ENCODE measurements at regions not wholly inside any gene's neighbourhood (a gene's known extent, or its start where the extent isn't known, plus 50 kb on each side); places are given as distances from the start of the nearest gene placed in this dataset.

GRCh38 chr2:107195631-107196030, 309.7 kb upstream of the ST6GAL2 start:
- no peak for TF ChIP-seq Cebpa-rat (IDR thresholded peaks at IDR 0.05)
- H3K27ac ChIP-seq: no peak overlapping the region
- H3K27me3 ChIP-seq: no peaks in the 10 kb centered on the region
- H3K4me1 ChIP-seq: no peaks in the 10 kb centered on the region
- H3K9ac ChIP-seq: no peak overlapping the region
- H3K4me3 ChIP-seq: no peak overlapping the region
- H3K36me3 ChIP-seq: no peaks in the 10 kb centered on the region
- no peaks in the 10 kb centered on the region for H4K20me1 ChIP-seq
- no peak overlapping the region for H3K4me2 ChIP-seq
- no peaks in the 10 kb centered on the region for H3K9me3 ChIP-seq (replicated peaks in 1 of 11)

- H4K20me1 ChIP-seq: no peaks in the 10 kb centered on the region
- H3K36me3 ChIP-seq: no peaks in the 10 kb centered on the region
- no peak overlapping the region for H3K27ac ChIP-seq
- H3K4me1 ChIP-seq: peaks cover 0 to 7% (median 0%) of the 10 kb centered on the region in 10 experiments; a peak in 2 of 20 replicates
- no peak overlapping the region for H3K4me3 ChIP-seq
- H3K27me3 ChIP-seq: no peaks in the 10 kb centered on the region
- H3K9ac ChIP-seq: no peak overlapping the region
- no peak overlapping the region for H3K4me2 ChIP-seq
- no peak for TF ChIP-seq Cebpa-rat (IDR thresholded peaks at IDR 0.05)
- no peaks in the 10 kb centered on the region for H3K9me3 ChIP-seq (replicated peaks in 1 of 11)
Measured at GRCh38 chr2:107197594-107198294, 311.8 kb upstream of the ST6GAL2 start.

- Histone ChIP-seq H3K36me3 (no peaks in the 10 kb centered on the region), H3K27ac (no peak overlapping the region), H3K4me1 (peaks cover 0 to 9% (median 0%) of the 10 kb centered on the region in 10 experiments; a peak in 2 of 20 replicates), H3K4me2 (no peak overlapping the region; a peak in 1 of 22 replicates), H4K20me1 (no peaks in the 10 kb centered on the region), H3K9ac (no peak overlapping the region), H3K9me3 (replicated peaks in 1 of 11) (no peaks in the 10 kb centered on the region), H3K27me3 (no peaks in the 10 kb centered on the region), H3K4me3 (no peak overlapping the region)
- TF ChIP-seq Cebpa-rat (IDR thresholded peaks at IDR 0.05): no peak
Measured at GRCh38 chr2:107202962-107203591, 317.1 kb upstream of the ST6GAL2 start.

GRCh38 chr2:107215401-107216350, 329.7 kb upstream of the ST6GAL2 start:
- no peaks in the 10 kb centered on the region for H3K9me3 ChIP-seq (replicated peaks in 1 of 11)
- no peaks in the 10 kb centered on the region for H3K27me3 ChIP-seq
- no peaks in the 10 kb centered on the region for H4K20me1 ChIP-seq
- TF ChIP-seq Cebpa-rat (IDR thresholded peaks at IDR 0.05): no peak
- no peak overlapping the region for H3K4me2 ChIP-seq
- H3K4me3 ChIP-seq: no peak overlapping the region
- no peak overlapping the region for H3K27ac ChIP-seq
- H3K36me3 ChIP-seq: no peaks in the 10 kb centered on the region
- H3K9ac ChIP-seq: no peak overlapping the region
- no peaks in the 10 kb centered on the region for H3K4me1 ChIP-seq

GRCh38 chr2:107218208-107218607, 332.2 kb upstream of the ST6GAL2 start:
- H3K4me3 ChIP-seq: no peak overlapping the region
- H3K9ac ChIP-seq: no peak overlapping the region
- no peak overlapping the region for H3K4me2 ChIP-seq
- no peaks in the 10 kb centered on the region for H4K20me1 ChIP-seq
- H3K27ac ChIP-seq: no peak overlapping the region
- H3K36me3 ChIP-seq: no peaks in the 10 kb centered on the region
- H3K9me3 ChIP-seq (replicated peaks in 1 of 11): no peaks in the 10 kb centered on the region
- H3K27me3 ChIP-seq: no peaks in the 10 kb centered on the region
- TF ChIP-seq Cebpa-rat (IDR thresholded peaks at IDR 0.05): no peak
- H3K4me1 ChIP-seq: no peaks in the 10 kb centered on the region

- H3K27me3 ChIP-seq: no peaks in the 10 kb centered on the region
- no peak overlapping the region for H3K27ac ChIP-seq
- H3K4me2 ChIP-seq: no peak overlapping the region
- no peak overlapping the region for H3K4me3 ChIP-seq
- H3K9ac ChIP-seq: no peak overlapping the region
- H3K4me1 ChIP-seq: no peaks in the 10 kb centered on the region
- H4K20me1 ChIP-seq: no peaks in the 10 kb centered on the region
- no peak for TF ChIP-seq Cebpa-rat (IDR thresholded peaks at IDR 0.05)
- H3K9me3 ChIP-seq (replicated peaks in 1 of 11): no peaks in the 10 kb centered on the region
- no peaks in the 10 kb centered on the region for H3K36me3 ChIP-seq
Measured at GRCh38 chr2:107222466-107222865, 336.5 kb upstream of the ST6GAL2 start.

GRCh38 chr2:107235491-107236254, 349.7 kb upstream of the ST6GAL2 start:
- H3K4me2 ChIP-seq: no peak overlapping the region
- no peak overlapping the region for H3K9ac ChIP-seq
- no peak for TF ChIP-seq Cebpa-rat (IDR thresholded peaks at IDR 0.05)
- H3K9me3 ChIP-seq (replicated peaks in 1 of 11): peaks cover 0 to 5% (median 0%) of the 10 kb centered on the region in 11 experiments; a peak in 2 of 22 replicates
- H3K4me1 ChIP-seq: no peaks in the 10 kb centered on the region
- H3K36me3 ChIP-seq: no peaks in the 10 kb centered on the region
- no peaks in the 10 kb centered on the region for H4K20me1 ChIP-seq
- no peaks in the 10 kb centered on the region for H3K27me3 ChIP-seq
- H3K4me3 ChIP-seq: no peak overlapping the region
- H3K27ac ChIP-seq: no peak overlapping the region

- H4K20me1 ChIP-seq: no peaks in the 10 kb centered on the region
- H3K27me3 ChIP-seq: no peaks in the 10 kb centered on the region
- H3K4me2 ChIP-seq: peak overlapping the region in 2 of 11 experiments; percentile 0 to 1; a peak in 1 of 22 replicates
- H3K27ac ChIP-seq: no peak overlapping the region
- no peak overlapping the region for H3K4me3 ChIP-seq
- no peaks in the 10 kb centered on the region for H3K36me3 ChIP-seq
- H3K9me3 ChIP-seq (replicated peaks in 1 of 11): no peaks in the 10 kb centered on the region
- H3K4me1 ChIP-seq: no peaks in the 10 kb centered on the region
- no peak for TF ChIP-seq Cebpa-rat (IDR thresholded peaks at IDR 0.05)
- no peak overlapping the region for H3K9ac ChIP-seq
Measured at GRCh38 chr2:107242811-107243210, 356.8 kb upstream of the ST6GAL2 start.

GRCh38 chr2:107248932-107249331, 363.0 kb upstream of the ST6GAL2 start:
- Histone ChIP-seq H3K9me3 (replicated peaks in 1 of 11) (no peaks in the 10 kb centered on the region), H4K20me1 (no peaks in the 10 kb centered on the region), H3K4me1 (no peaks in the 10 kb centered on the region), H3K4me2 (no peak overlapping the region), H3K36me3 (no peaks in the 10 kb centered on the region), H3K27me3 (no peaks in the 10 kb centered on the region), H3K4me3 (no peak overlapping the region), H3K9ac (no peak overlapping the region), H3K27ac (no peak overlapping the region)
- no peak for TF ChIP-seq Cebpa-rat (IDR thresholded peaks at IDR 0.05)

Measured in BLaER1 treated with 17β-estradiol and CSF1 and Interleukin-3, amounts not matched to agents 10 nM and 100 nM (cell line).